ENCODE measurements at regions not wholly inside any gene's neighbourhood (a gene's known extent, or its start where the extent isn't known, plus 50 kb on each side); places are given as distances from the start of the nearest gene placed in this dataset.

- no peak for TF ChIP-seq FOXK2 (IDR thresholded peaks at IDR 0.05)
- TF ChIP-seq PKNOX1 (IDR thresholded peaks at IDR 0.05), result no peak
- no peak for TF ChIP-seq FOXA1 (IDR thresholded peaks at IDR 0.05)
- TF ChIP-seq SP1 (IDR thresholded peaks at IDR 0.05), result no peak
- TF ChIP-seq FOXM1 (IDR thresholded peaks at IDR 0.05; ENCODE audit: borderline replicate concordance), result no peak
- TF ChIP-seq LEF1 (IDR thresholded peaks at IDR 0.05; ENCODE audit: borderline replicate concordance), result no peak
- TF ChIP-seq ELF4 (IDR thresholded peaks at IDR 0.05), result no peak
- no peak for TF ChIP-seq BHLHE40 (IDR thresholded peaks at IDR 0.05; ENCODE audit: borderline replicate concordance)
These were observed 161.0 kb downstream of the KCTD12 start for GRCh38 chr13:76725211-76725610.

Measured in HEK293T (cell line).